Common myeloid progenitor, CD34-positive (primary cell): ENCODE measurements at regions not wholly inside any gene's neighbourhood (a gene's known extent, or its start where the extent isn't known, plus 50 kb on each side); places are given as distances from the start of the nearest gene placed in this dataset.

Experiments used
- CTCF ChIA-PET: fragments of 350-600 bp; sonication (Branson Sonifier 250); formaldehyde crosslinking; loops from one replicate; lab custom pipeline; 2021; ENCODE audit warnings: antibody characterized with exemption; lab: Charles Lee
- POLR2A ChIA-PET: fragments of 350-600 bp; sonication (Branson Sonifier 250); formaldehyde crosslinking; loops from one replicate; lab custom pipeline; 2021; ENCODE audit warnings: antibody characterized with exemption; lab: Charles Lee
- DNase-seq, 3 donors: peaks; one replicate each; pipeline versions ENCODE4 v3.0.0 to v3.0.0-alpha.2; 2013
- H3K27ac ChIP-seq, 2 experiments: 1 replicate in 1 of 2; 2 replicates in 1 of 2; pipeline ENCODE4 v1.7.0; 2013; ENCODE audit warnings: inconsistent platforms in 2 of 2, low read length in 2 of 2, mild to moderate bottlenecking in 2 of 2, low read depth in 1 of 2, moderate library complexity in 1 of 2; ENCODE audit not compliant: severe bottlenecking in 2 of 2, insufficient read depth in 1 of 2, poor library complexity in 1 of 2
- H3K27me3 ChIP-seq, 5 experiments: replicated peaks in 2 of 5; 1 replicate in 3 of 5; 2 replicates in 2 of 5; pipeline versions ENCODE4 v1.6.1 to v1.7.0; 2013; ENCODE audit warnings: low read length in 4 of 5, mild to moderate bottlenecking in 2 of 5, moderate library complexity in 2 of 5, inconsistent platforms in 1 of 5; ENCODE audit not compliant: insufficient read depth in 5 of 5, control insufficient read depth in 4 of 5
- H3K36me3 ChIP-seq, 4 experiments: 1 replicate in 2 of 4; 2 replicates in 2 of 4; pipeline versions ENCODE4 v1.6.1 to v1.7.0; 2013; ENCODE audit warnings: low read length in 3 of 4, control low read depth in 1 of 4, mild to moderate bottlenecking in 1 of 4; ENCODE audit not compliant: control insufficient read depth in 4 of 4, insufficient read depth in 4 of 4
- H3K4me1 ChIP-seq, 4 experiments: 1 replicate in 3 of 4; 2 replicates in 1 of 4; pipeline versions ENCODE4 v1.6.1 to v1.7.1; 2013; ENCODE audit warnings: low read length in 3 of 4, mild to moderate bottlenecking in 3 of 4, control low read depth in 1 of 4, inconsistent platforms in 1 of 4, moderate library complexity in 1 of 4; ENCODE audit not compliant: control insufficient read depth in 4 of 4, insufficient read depth in 4 of 4; ENCODE audit errors: control extremely low read depth in 1 of 4
- H3K4me3 ChIP-seq, 7 experiments: 1 replicate in 4 of 7; 2 replicates in 3 of 7; pipeline versions ENCODE4 v1.5.1 to v1.7.0; 2013; ENCODE audit warnings: mild to moderate bottlenecking in 7 of 7, low read length in 6 of 7, moderate library complexity in 6 of 7, inconsistent platforms in 2 of 7, low read depth in 2 of 7, control low read depth in 1 of 7; ENCODE audit not compliant: insufficient read depth in 4 of 7, control insufficient read depth in 1 of 7; ENCODE audit errors: extremely low read depth in 1 of 7
- H3K9me3 ChIP-seq, 5 experiments: 1 replicate in 4 of 5; 2 replicates in 1 of 5; pipeline versions ENCODE4 v1.6.1 to v1.7.1; 2013; ENCODE audit warnings: low read length in 4 of 5, mild to moderate bottlenecking in 2 of 5, inconsistent platforms in 1 of 5, low read depth in 1 of 5, moderate library complexity in 1 of 5; ENCODE audit not compliant: control insufficient read depth in 4 of 5, insufficient read depth in 2 of 5; ENCODE audit errors: control extremely low read depth in 1 of 5
- WGBS: methylation state at CpG from one replicate; pipeline ENCODE4 v1.1.5; 2013; ENCODE audit not compliant: insufficient coverage; 5-methylcytosine and 5-hydroxymethylcytosine counted together

GRCh38 chr22:22421392-22421791 is 87.2 kb downstream of the ZNF280B start:
- Histone ChIP-seq H3K27me3 (peaks cover 9 to 45% (median 22%) of the 10 kb centered on the region in 5 experiments), H3K4me1 (no peaks in the 10 kb centered on the region), H3K9me3 (no peaks in the 10 kb centered on the region), H3K4me3 (no peak overlapping the region), H3K27ac (no peak overlapping the region), H3K36me3 (no peaks in the 10 kb centered on the region)
- POLR2A ChIA-PET: no interaction called here
- WGBS: no CpG with 5 or more reads among the region's 5 CpGs
- DNase-seq: no peak
- CTCF ChIA-PET: interaction anchor here (1.1 to 3.0 kb wide), 7 partner anchors 11 to 220 kb away, joined by 3 to 23 read pairs (median 3); no protein-coding TSS in a partner anchor

DNA sequence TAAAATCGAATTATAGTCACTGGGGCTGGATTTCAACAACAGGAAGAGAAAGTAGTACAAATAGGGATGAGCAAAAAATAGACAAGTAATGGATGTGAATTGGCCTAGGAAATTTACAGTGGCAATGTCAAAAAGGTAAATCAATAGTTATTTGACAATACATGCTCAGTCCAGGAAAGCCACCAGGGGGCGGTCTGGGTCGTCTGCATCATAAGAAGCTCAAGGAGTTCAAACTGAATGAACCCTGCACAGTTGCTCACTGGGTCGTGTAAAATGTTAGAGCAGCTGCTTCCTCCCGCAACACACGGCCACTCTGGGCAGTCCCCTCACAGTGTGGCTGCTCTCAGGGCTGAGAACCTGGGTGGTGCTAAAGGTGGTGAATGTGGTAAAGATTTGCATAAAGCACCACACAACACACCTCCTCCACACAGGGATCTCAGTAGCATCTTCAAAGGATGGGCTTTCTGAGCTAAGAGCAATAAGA is 85.9 kb downstream of the ZNF280B start:
- peaks cover 9 to 40% (median 22%) of the 10 kb centered on the region in 5 experiments for H3K27me3 ChIP-seq
- no peak overlapping the region for H3K27ac ChIP-seq
- ChIA-PET CTCF (interaction anchor here (0.6 to 3.0 kb wide), 15 partner anchors 9 to 290 kb away, joined by 3 to 23 read pairs (median 4); no protein-coding TSS in a partner anchor), POLR2A (no interaction called here)
- no peaks in the 10 kb centered on the region for H3K9me3 ChIP-seq
- WGBS: 0% methylated on average over 2 of the region's 6 CpGs
- no peaks in the 10 kb centered on the region for H3K36me3 ChIP-seq
- H3K4me3 ChIP-seq: no peak overlapping the region
- peak; percentile 77 to 92 (median 91) for DNase-seq
- H3K4me1 ChIP-seq: no peaks in the 10 kb centered on the region

GRCh38 chr22:22423681-22424080 is 84.9 kb downstream of the ZNF280B start:
- no peak for DNase-seq
- ChIA-PET CTCF (no interaction called here), POLR2A (no interaction called here)
- Histone ChIP-seq H3K9me3 (no peaks in the 10 kb centered on the region), H3K27ac (no peak overlapping the region), H3K4me3 (no peak overlapping the region), H3K36me3 (no peaks in the 10 kb centered on the region), H3K27me3 (peaks cover 7 to 33% (median 21%) of the 10 kb centered on the region in 5 experiments), H3K4me1 (no peaks in the 10 kb centered on the region)
- WGBS: no CpG with 5 or more reads among the region's 3 CpGs

GRCh38 chr22:22424210-22424800 is 84.2 kb downstream of the ZNF280B start:
- WGBS: 92% methylated on average over 13 of the region's 13 CpGs
- no peaks in the 10 kb centered on the region for H3K9me3 ChIP-seq
- CTCF ChIA-PET: interaction anchor here (1.0 to 1.2 kb wide), 3 partner anchors 10 to 289 kb away, joined by 3 read pairs; no protein-coding TSS in a partner anchor

DNA sequence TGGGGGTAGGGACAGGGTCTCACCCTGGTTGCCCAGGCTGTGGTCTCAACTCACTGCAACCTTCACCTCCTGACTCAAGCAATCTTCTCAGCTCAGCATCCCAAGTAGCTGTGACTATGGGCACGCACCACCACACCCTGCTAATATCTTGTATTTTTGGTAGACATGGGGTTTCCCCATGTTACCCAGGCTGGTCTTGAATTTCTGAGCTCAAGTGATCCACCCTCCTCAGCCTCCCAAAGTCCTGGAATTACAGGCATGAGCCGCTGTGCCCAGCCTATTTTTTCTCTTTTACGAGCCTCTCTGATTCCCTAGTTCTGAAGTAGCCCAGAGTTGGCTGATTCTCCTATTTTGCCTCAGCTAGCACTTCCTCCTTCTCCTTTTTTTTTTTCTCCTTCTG is 83.6 kb downstream of the ZNF280B start:
- Histone ChIP-seq H3K9me3 (no peaks in the 10 kb centered on the region), H3K27ac (no peak overlapping the region), H3K4me3 (no peak overlapping the region), H3K4me1 (no peaks in the 10 kb centered on the region), H3K27me3 (peaks cover 6 to 25% (median 18%) of the 10 kb centered on the region in 5 experiments), H3K36me3 (no peaks in the 10 kb centered on the region)
- 97% methylated on average over 3 of the region's 3 CpGs for WGBS
- ChIA-PET POLR2A (no interaction called here), CTCF (interaction anchor here (1.0 to 1.2 kb wide), 3 partner anchors 10 to 290 kb away, joined by 3 read pairs; no protein-coding TSS in a partner anchor)
- DNase-seq: no peak

More at GRCh38 chr22:22424210-22424800, 84.2 kb downstream of the ZNF280B start:
- Histone ChIP-seq H3K36me3 (no peaks in the 10 kb centered on the region), H3K27me3 (peaks cover 6 to 27% (median 19%) of the 10 kb centered on the region in 5 experiments), H3K27ac (no peak overlapping the region), H3K4me1 (no peaks in the 10 kb centered on the region), H3K4me3 (no peak overlapping the region)
- DNase-seq: no peak
- POLR2A ChIA-PET: no interaction called here

DNA sequence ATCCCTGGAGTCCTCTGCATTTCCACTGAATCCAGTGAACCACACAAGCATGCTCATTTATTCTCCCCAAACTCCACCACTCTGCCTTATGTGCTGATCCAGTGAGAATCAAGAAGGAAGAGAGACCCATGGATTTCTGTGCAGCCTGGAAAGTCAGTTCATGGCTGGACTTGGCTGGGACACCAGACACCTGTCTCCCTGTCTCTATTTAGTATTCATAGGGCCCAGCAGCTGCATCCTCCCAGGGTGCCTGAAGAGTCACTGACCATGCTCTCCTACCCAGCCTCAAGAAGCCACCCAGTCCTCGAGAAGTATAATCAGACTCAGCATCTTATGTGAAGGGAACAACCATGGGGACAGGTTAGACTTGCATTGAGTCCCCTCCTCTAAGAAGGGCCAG is 83.2 kb downstream of the ZNF280B start:
- no peaks in the 10 kb centered on the region for H3K9me3 ChIP-seq
- ChIA-PET CTCF (interaction anchor here (1.2 kb wide), 1 partner anchor 290 kb away, joined by 3 read pairs; no protein-coding TSS in a partner anchor), POLR2A (no interaction called here)
- no CpG with 5 or more reads among the region's 1 CpG for WGBS
- no peak for DNase-seq
- H3K36me3 ChIP-seq: no peaks in the 10 kb centered on the region
- H3K4me3 ChIP-seq: no peak overlapping the region
- no peak overlapping the region for H3K27ac ChIP-seq
- H3K27me3 ChIP-seq: peaks cover 4 to 21% (median 15%) of the 10 kb centered on the region in 5 experiments
- H3K4me1 ChIP-seq: no peaks in the 10 kb centered on the region
